Loucy (cell line): ENCODE measurements at regions not wholly inside any gene's neighbourhood (a gene's known extent, or its start where the extent isn't known, plus 50 kb on each side); places are given as distances from the start of the nearest gene placed in this dataset.

Source experiments
- EZH2phosphoT487 ChIP-seq: fragments of 200-600 bp; IDR thresholded peaks from 2 replicates; pipeline ENCODE4 v1.6.1; 2018; ENCODE audit warnings: antibody characterized with exemption, mild to moderate bottlenecking, moderate library complexity, borderline replicate concordance
- TF ChIP-seq, protein P1 (sequence below): fragments of 200-600 bp; sonication (generic); conservative IDR thresholded peaks from 2 replicates; pipeline ENCODE4 v1.5.1; 2014; ENCODE audit warnings: mild to moderate bottlenecking, antibody characterized with exemption, low read length

DNA sequence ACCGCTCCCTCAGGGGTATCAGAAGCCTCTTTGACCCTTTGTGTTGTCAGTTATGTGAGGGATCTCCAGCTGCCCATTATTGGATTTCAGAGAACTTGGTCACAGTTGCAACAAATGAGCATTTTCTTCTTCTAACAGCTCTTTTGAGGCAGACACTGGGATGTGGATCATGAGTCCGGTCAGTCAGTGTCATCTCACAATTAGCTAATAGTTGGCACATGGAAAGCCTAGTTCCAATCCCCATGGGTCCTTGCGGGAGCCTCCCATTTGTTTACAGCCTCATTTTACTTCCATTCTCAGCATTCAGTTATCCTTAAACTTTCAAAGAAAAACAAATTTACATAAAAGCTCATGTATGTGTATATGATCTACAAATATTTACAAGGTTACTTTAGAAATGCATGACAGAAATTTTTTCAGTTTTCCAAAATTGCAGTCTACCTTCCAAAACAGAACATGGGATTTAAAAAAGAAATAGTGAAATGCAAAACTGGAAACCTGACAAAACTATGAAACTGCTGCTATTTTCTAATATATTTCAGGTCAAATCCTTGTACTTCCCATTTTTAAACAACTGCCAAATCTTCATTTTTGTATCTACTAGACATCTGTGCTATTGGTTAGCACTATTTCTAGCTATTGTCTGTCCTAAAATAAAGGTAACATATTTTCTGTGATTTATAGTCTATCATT lies 547.1 kb upstream of the ZEB2 start:
- TF ChIP-seq, protein P1, sequence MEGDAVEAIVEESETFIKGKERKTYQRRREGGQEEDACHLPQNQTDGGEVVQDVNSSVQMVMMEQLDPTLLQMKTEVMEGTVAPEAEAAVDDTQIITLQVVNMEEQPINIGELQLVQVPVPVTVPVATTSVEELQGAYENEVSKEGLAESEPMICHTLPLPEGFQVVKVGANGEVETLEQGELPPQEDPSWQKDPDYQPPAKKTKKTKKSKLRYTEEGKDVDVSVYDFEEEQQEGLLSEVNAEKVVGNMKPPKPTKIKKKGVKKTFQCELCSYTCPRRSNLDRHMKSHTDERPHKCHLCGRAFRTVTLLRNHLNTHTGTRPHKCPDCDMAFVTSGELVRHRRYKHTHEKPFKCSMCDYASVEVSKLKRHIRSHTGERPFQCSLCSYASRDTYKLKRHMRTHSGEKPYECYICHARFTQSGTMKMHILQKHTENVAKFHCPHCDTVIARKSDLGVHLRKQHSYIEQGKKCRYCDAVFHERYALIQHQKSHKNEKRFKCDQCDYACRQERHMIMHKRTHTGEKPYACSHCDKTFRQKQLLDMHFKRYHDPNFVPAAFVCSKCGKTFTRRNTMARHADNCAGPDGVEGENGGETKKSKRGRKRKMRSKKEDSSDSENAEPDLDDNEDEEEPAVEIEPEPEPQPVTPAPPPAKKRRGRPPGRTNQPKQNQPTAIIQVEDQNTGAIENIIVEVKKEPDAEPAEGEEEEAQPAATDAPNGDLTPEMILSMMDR, result no peak
- TF ChIP-seq EZH2phosphoT487, result no peak
